Skeletal muscle cell (primary cell): ENCODE measurements at regions not wholly inside any gene's neighbourhood (a gene's known extent, or its start where the extent isn't known, plus 50 kb on each side); places are given as distances from the start of the nearest gene placed in this dataset.

Source experiments
- DNase-seq: peaks from one replicate; pipeline ENCODE4 v3.0.0-alpha.2; 2010; ENCODE audit warnings: low read depth
- H3K4me3 ChIP-seq: 2 replicates; pipeline ENCODE4 v1.5.1; 2011; ENCODE audit warnings: low read depth, mild to moderate bottlenecking, control low read depth, low read length, moderate library complexity

- H3K4me3 ChIP-seq, result no peak overlapping the region
- DNase-seq, result no peak
These were observed 871.6 kb upstream of the GOT2 start for GRCh38 chr16:59605706-59606105.

GRCh38 chr16:59604354-59604753 lies 870.2 kb upstream of the GOT2 start:
- no peak overlapping the region for H3K4me3 ChIP-seq
- DNase-seq, result peak; percentile 41

- no peak overlapping the region for H3K4me3 ChIP-seq
- no peak for DNase-seq
These were observed 867.3 kb upstream of the GOT2 start for GRCh38 chr16:59601452-59601851.

GRCh38 chr16:59597269-59597668 lies 863.2 kb upstream of the GOT2 start:
- DNase-seq, result peak; percentile 66
- H3K4me3 ChIP-seq, result no peak overlapping the region

- no peak overlapping the region for H3K4me3 ChIP-seq
- DNase-seq, result no peak
These were observed 862.6 kb upstream of the GOT2 start for GRCh38 chr16:59596693-59597092.

GRCh38 chr16:59593194-59593661 lies 859.1 kb upstream of the GOT2 start:
- peak; percentile 94 for DNase-seq
- no peak overlapping the region for H3K4me3 ChIP-seq

GRCh38 chr16:59591480-59591879 lies 857.4 kb upstream of the GOT2 start:
- no peak for DNase-seq
- no peak overlapping the region for H3K4me3 ChIP-seq

GRCh38 chr16:59590845-59591244 lies 856.7 kb upstream of the GOT2 start:
- no peak for DNase-seq
- no peak overlapping the region for H3K4me3 ChIP-seq

- DNase-seq, result no peak
- no peak overlapping the region for H3K4me3 ChIP-seq
These were observed 852.2 kb upstream of the GOT2 start for GRCh38 chr16:59586331-59586730.

- no peak overlapping the region for H3K4me3 ChIP-seq
- no peak for DNase-seq
These were observed 840.2 kb upstream of the GOT2 start for GRCh38 chr16:59574296-59574695.

GRCh38 chr16:59573528-59574271 lies 839.6 kb upstream of the GOT2 start:
- peak; percentile 65 for DNase-seq
- H3K4me3 ChIP-seq, result no peak overlapping the region

GRCh38 chr16:59567496-59567895 lies 833.4 kb upstream of the GOT2 start:
- DNase-seq, result no peak
- H3K4me3 ChIP-seq, result no peak overlapping the region

- no peak overlapping the region for H3K4me3 ChIP-seq
- DNase-seq, result no peak
These were observed 832.3 kb upstream of the GOT2 start for GRCh38 chr16:59566446-59566845.

GRCh38 chr16:59558679-59559078 lies 824.6 kb upstream of the GOT2 start:
- no peak for DNase-seq
- H3K4me3 ChIP-seq, result no peak overlapping the region

- no peak for DNase-seq
- H3K4me3 ChIP-seq, result no peak overlapping the region
These were observed 818.0 kb upstream of the GOT2 start for GRCh38 chr16:59552164-59552563.

GRCh38 chr16:59545721-59546120 lies 811.6 kb upstream of the GOT2 start:
- H3K4me3 ChIP-seq, result no peak overlapping the region
- DNase-seq, result no peak

GRCh38 chr16:59543641-59544040 lies 809.5 kb upstream of the GOT2 start:
- peak; percentile 49 for DNase-seq
- no peak overlapping the region for H3K4me3 ChIP-seq

- no peak overlapping the region for H3K4me3 ChIP-seq
- DNase-seq, result no peak
These were observed 806.5 kb upstream of the GOT2 start for GRCh38 chr16:59540621-59541020.

- no peak for DNase-seq
- no peak overlapping the region for H3K4me3 ChIP-seq
These were observed 801.2 kb upstream of the GOT2 start for GRCh38 chr16:59535298-59535697.

- no peak overlapping the region for H3K4me3 ChIP-seq
- no peak for DNase-seq
These were observed 793.3 kb upstream of the GOT2 start for GRCh38 chr16:59527206-59527997.

- no peak for DNase-seq
- H3K4me3 ChIP-seq, result no peak overlapping the region
These were observed 788.7 kb upstream of the GOT2 start for GRCh38 chr16:59522826-59523225.
